Nephron progenitor cell (in vitro differentiated cells): ENCODE measurements at regions not wholly inside any gene's neighbourhood (a gene's known extent, or its start where the extent isn't known, plus 50 kb on each side); places are given as distances from the start of the nearest gene placed in this dataset.
A peak's percentile ranks its signal among the peaks of the same experiment; 100 is the strongest.

Experiments
- DNase-seq: peaks from one replicate; pipeline ENCODE4 v3.0.0; 2021
- H3K27ac Mint-ChIP-seq: 2 replicates; pipeline ENCODE4 v1.8.0; 2021; ENCODE audit warnings: mild to moderate bottlenecking, moderate library complexity, mixed read lengths
- H3K27me3 Mint-ChIP-seq: 2 replicates; pipeline ENCODE4 v1.8.0; 2021; ENCODE audit warnings: mild to moderate bottlenecking, low read depth, mixed read lengths; ENCODE audit not compliant: poor library complexity
- H3K36me3 Mint-ChIP-seq: 2 replicates; pipeline ENCODE4 v1.8.0; 2021; ENCODE audit warnings: low read depth, mixed read lengths
- H3K4me1 Mint-ChIP-seq: 2 replicates; pipeline ENCODE4 v1.8.0; 2021; ENCODE audit warnings: mixed read lengths
- H3K4me3 Mint-ChIP-seq: 2 replicates; pipeline ENCODE4 v1.8.0; 2021; ENCODE audit warnings: mild to moderate bottlenecking, moderate library complexity, mixed read lengths
- H3K9me3 Mint-ChIP-seq: 2 replicates; pipeline ENCODE4 v1.8.0; 2021; ENCODE audit warnings: mild to moderate bottlenecking, moderate library complexity, mixed read lengths
- CTCF ChIP-seq: fragments of 200-600 bp; sonication (generic); IDR thresholded peaks from 2 replicates; pipeline ENCODE4 v1.5.0; 2021; ENCODE audit warnings: antibody characterized with exemption

DNA sequence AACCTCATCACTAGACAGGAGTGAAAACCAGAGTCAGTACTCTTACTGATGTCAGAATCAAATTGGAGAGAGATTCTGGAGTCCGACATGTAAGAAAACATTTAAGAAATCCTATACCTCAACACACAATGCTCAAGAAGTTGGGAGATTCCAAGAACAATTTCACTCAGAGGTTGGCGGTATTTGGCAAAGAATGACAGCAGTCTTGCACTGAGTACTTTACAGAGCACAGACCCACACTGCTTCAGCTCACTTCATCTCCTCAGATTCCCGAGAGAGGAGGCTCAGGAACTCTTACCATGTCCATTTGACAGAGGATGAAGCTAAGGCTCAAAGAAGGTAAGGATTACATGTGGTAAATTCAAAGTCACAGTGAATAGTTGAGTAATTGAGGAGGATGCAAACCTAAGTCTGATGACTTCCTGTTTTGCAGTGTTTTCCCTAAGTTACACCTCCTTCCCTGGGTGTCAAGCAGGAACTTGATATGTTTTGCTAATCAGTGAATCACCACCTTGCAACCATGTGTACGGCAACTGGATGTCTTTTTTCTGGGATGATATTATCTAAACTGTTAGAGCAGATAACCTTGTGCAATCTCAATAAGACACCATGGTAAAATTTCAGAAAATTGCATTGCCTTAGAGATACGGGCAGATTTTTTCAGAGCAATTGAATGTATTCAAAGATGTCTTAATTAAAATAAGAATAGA, 61.3 kb upstream of the MME start:
- Mint-ChIP-seq H3K9me3 (no peaks in the 10 kb centered on the region), H3K4me1 (peaks cover 51% of the 10 kb centered on the region), H3K27me3 (peaks cover 3% of the 10 kb centered on the region), H3K36me3 (no peaks in the 10 kb centered on the region), H3K4me3 (peak overlapping the region; percentile 17), H3K27ac (peak overlapping the region; percentile 99)
- no peak for DNase-seq
- TF ChIP-seq CTCF = no peak

GRCh38 chr3:155015776-155016436, 64.2 kb upstream of the MME start:
- Mint-ChIP-seq H3K36me3 (no peaks in the 10 kb centered on the region), H3K4me3 (no peak overlapping the region), H3K9me3 (no peaks in the 10 kb centered on the region), H3K27me3 (peaks cover 3% of the 10 kb centered on the region), H3K27ac (no peak overlapping the region), H3K4me1 (peaks cover 53% of the 10 kb centered on the region)
- no peak for DNase-seq
- no peak for TF ChIP-seq CTCF

- no peaks in the 10 kb centered on the region for H3K36me3 Mint-ChIP-seq
- H3K27ac Mint-ChIP-seq = no peak overlapping the region
- no peak for TF ChIP-seq CTCF
- no peak for DNase-seq
- H3K27me3 Mint-ChIP-seq = no peaks in the 10 kb centered on the region
- H3K4me3 Mint-ChIP-seq = no peak overlapping the region
- H3K9me3 Mint-ChIP-seq = no peaks in the 10 kb centered on the region
- peaks cover 56% of the 10 kb centered on the region for H3K4me1 Mint-ChIP-seq
Observed at GRCh38 chr3:155014953-155015352, 65.2 kb upstream of the MME start.

DNA sequence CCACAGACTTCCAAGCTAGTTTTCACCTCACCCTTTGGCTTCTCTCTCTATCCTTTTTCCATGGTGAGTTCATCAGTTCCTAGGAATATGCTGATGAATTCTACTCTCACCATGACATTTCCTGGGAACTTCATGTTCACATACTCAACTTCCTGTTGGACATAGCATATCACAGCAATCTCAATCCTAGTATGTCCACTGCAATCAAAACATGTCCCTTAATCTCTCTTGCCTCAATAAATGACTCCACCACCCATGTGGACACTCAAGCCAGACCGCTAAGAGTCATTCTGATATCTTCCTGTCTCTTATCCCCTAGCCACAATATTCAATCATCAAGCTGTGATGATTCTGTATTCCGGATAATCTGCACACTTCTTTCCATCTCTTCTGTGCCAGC, 66.7 kb upstream of the MME start:
- no peak for DNase-seq
- no peak for TF ChIP-seq CTCF
- H3K4me1 Mint-ChIP-seq = peaks cover 50% of the 10 kb centered on the region
- H3K27ac Mint-ChIP-seq = no peak overlapping the region
- H3K36me3 Mint-ChIP-seq = no peaks in the 10 kb centered on the region
- no peak overlapping the region for H3K4me3 Mint-ChIP-seq
- H3K9me3 Mint-ChIP-seq = no peaks in the 10 kb centered on the region
- H3K27me3 Mint-ChIP-seq = no peaks in the 10 kb centered on the region

DNA sequence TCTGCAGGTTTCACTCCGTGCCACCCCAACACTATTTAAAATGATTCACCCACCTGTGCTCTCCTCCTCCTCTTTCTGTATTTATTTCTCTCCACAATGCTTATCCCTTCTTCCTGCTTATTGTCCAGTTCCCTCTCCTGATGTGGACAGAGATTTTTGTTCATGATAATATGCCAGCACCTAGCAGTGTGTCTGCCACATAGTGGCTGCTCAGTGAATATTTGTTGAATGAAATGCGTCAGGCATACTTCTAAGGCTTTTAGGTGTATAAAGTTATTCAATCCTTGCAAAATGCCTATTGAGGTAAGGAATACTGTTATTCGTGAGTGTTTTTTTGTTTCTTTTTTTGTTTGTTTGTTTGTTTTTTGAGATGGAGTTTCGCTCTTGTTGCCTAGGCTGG, 67.5 kb upstream of the MME start:
- Mint-ChIP-seq H3K4me1 (peaks cover 50% of the 10 kb centered on the region), H3K27me3 (no peaks in the 10 kb centered on the region), H3K9me3 (no peaks in the 10 kb centered on the region), H3K36me3 (no peaks in the 10 kb centered on the region), H3K27ac (peak overlapping the region; percentile 10), H3K4me3 (no peak overlapping the region)
- no peak for TF ChIP-seq CTCF
- DNase-seq = no peak

DNA sequence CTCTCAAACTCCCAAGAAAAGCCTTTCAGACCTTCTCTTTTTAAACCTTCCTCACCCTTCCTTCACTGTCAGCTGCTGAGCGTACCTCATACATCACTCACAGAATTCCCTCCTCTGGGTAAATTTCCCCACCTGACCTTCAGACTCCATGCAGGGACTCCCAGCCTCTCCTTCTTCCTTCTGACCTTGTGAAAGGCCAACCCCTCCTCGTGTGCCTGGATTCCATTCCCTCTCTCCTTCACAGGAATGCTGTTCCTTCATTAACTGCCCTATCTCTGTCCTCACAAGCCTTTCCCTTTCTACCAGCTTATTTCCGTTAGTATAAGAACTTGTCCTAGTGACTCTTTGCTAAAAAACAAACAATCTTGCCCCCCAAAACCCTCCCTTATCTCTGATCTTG, 69.7 kb upstream of the MME start:
- no peak for TF ChIP-seq CTCF
- no peak for DNase-seq
- peak overlapping the region; percentile 18 for H3K27ac Mint-ChIP-seq
- H3K27me3 Mint-ChIP-seq = no peaks in the 10 kb centered on the region
- no peaks in the 10 kb centered on the region for H3K36me3 Mint-ChIP-seq
- peaks cover 52% of the 10 kb centered on the region for H3K4me1 Mint-ChIP-seq
- no peak overlapping the region for H3K4me3 Mint-ChIP-seq
- H3K9me3 Mint-ChIP-seq = peaks cover 4% of the 10 kb centered on the region
